Adrenal gland (tissue), 9 donors: ENCODE measurements at regions not wholly inside any gene's neighbourhood (a gene's known extent, or its start where the extent isn't known, plus 50 kb on each side); places are given as distances from the start of the nearest gene placed in this dataset.

Source experiments
- DNase-seq, 7 donors: peaks; one replicate each; pipeline ENCODE4 v3.0.0-alpha.2; 2019 to 2020
- H3K27ac ChIP-seq, 5 donors: fragments of 200-600 bp; sonication (generic) in 4 of 5; 1 replicate in 3 of 5; 2 replicates in 2 of 5; pipeline versions ENCODE4 v1.5.1 to v1.8.0; 2016 to 2020; ENCODE audit warnings: mild to moderate bottlenecking in 1 of 5
- H3K27me3 ChIP-seq: fragments of 200-600 bp; 2 replicates; pipeline ENCODE4 v1.8.0; 2021
- H3K36me3 ChIP-seq, 2 donors: fragments of 200-600 bp; replicated peaks in 1 of 2; 1 replicate in 1 of 2; 2 replicates in 1 of 2; pipeline versions ENCODE4 v1.5.1 to v1.8.0; 2018 to 2022
- H3K4me1 ChIP-seq, 2 donors: fragments of 200-600 bp; replicated peaks in 1 of 2; 1 replicate in 1 of 2; 2 replicates in 1 of 2; pipeline versions ENCODE4 v1.5.1 to v1.8.0; 2018 to 2021
- H3K4me3 ChIP-seq, 4 donors: fragments of 200-600 bp; sonication (generic) in 3 of 4; one replicate each; pipeline ENCODE4 v1.5.1; 2016 to 2018
- H3K9me3 ChIP-seq, 3 donors: fragments of 200-600 bp; sonication (generic) in 1 of 3; replicated peaks in 1 of 3; 1 replicate in 2 of 3; 2 replicates in 1 of 3; pipeline versions ENCODE4 v1.5.1 to v1.8.0; 2016 to 2021
- CTCF ChIP-seq, 6 experiments: fragments of 450-650 bp in 4 of 6; fragments of 200-600 bp in 2 of 6; sonication (generic) in 1 of 6; IDR thresholded peaks; 1 replicate in 5 of 6; 2 replicates in 1 of 6; pipeline versions ENCODE4 v1.5.1 to v1.8.0; 2016 to 2021; ENCODE audit warnings: antibody characterized with exemption in 6 of 6, mild to moderate bottlenecking in 2 of 6, moderate library complexity in 1 of 6
- POLR2A ChIP-seq, 2 donors: fragments of 450-650 bp; IDR thresholded peaks; one replicate each; pipeline ENCODE4 v1.6.1; 2017; ENCODE audit warnings: antibody characterized with exemption in 2 of 2, mild to moderate bottlenecking in 2 of 2, moderate library complexity in 1 of 2
- WGBS, 4 donors: extraction: QIAGEN DNeasy Blood & Tissue Kit in 2 of 4; methylation state at CpG; one replicate each; pipeline versions ENCODE4 v1.1.5 to v1.1.7; 2013 to 2017; 5-methylcytosine and 5-hydroxymethylcytosine counted together
- intact Hi-C, 2 donors: fragments of 100-400 bp; cut with DNase I; formaldehyde crosslinking; loops; one replicate each; pipeline versions ENCODE4 v1.14.1 to v1.15.0; 2022 to 2023
- donor health status: healthy with polysubstance abuse.
- donor health status: Bipolar disorder and iron deficiency.
- donor health status: DM: yes; HTN: yes; CAD: no.
- donor health status: DM: no; HTN: no; CAD: no.
- donor health status: DM: no; HTN: no; CAD: no.

- no peaks in the 10 kb centered on the region for H3K9me3 ChIP-seq
- intact Hi-C loops, result no loop called here
- DNase-seq, result no peak
- H3K4me1 ChIP-seq, result no peaks in the 10 kb centered on the region
- no peak for TF ChIP-seq POLR2A (IDR thresholded peaks at IDR 0.05)
- no peak for TF ChIP-seq CTCF (IDR thresholded peaks at IDR 0.05)
- WGBS, 4 donors, result 76 to 82% (median 77%) methylated on average over 5 of the region's 5 CpGs
- no peaks in the 10 kb centered on the region for H3K27me3 ChIP-seq
- H3K36me3 ChIP-seq, result no peaks in the 10 kb centered on the region
- H3K4me3 ChIP-seq, result no peak overlapping the region
- no peak overlapping the region for H3K27ac ChIP-seq
Observed at GRCh38 chr1:4449972-4450371, 204.4 kb upstream of the AJAP1 start.

GRCh38 chr1:4452701-4453100, 201.7 kb upstream of the AJAP1 start:
- no peak for DNase-seq
- H3K27ac ChIP-seq, result no peak overlapping the region
- H3K27me3 ChIP-seq, result no peaks in the 10 kb centered on the region
- intact Hi-C loops, result no loop called here
- H3K9me3 ChIP-seq, result no peaks in the 10 kb centered on the region
- WGBS, 4 donors, result 52 to 69% (median 63%) methylated on average over 1 of the region's 1 CpG
- no peaks in the 10 kb centered on the region for H3K36me3 ChIP-seq
- H3K4me1 ChIP-seq, result no peaks in the 10 kb centered on the region
- TF ChIP-seq POLR2A (IDR thresholded peaks at IDR 0.05), result no peak
- TF ChIP-seq CTCF (IDR thresholded peaks at IDR 0.05), result no peak
- H3K4me3 ChIP-seq, result no peak overlapping the region

- H3K27me3 ChIP-seq, result no peaks in the 10 kb centered on the region
- no peak for DNase-seq
- no peaks in the 10 kb centered on the region for H3K9me3 ChIP-seq
- TF ChIP-seq POLR2A (IDR thresholded peaks at IDR 0.05), result no peak
- TF ChIP-seq CTCF (IDR thresholded peaks at IDR 0.05), result no peak
- no peak overlapping the region for H3K4me3 ChIP-seq
- no peak overlapping the region for H3K27ac ChIP-seq
- 45 to 87% (median 80%) methylated on average over 2 to 5 of the region's 5 CpGs for WGBS, 4 donors
- H3K4me1 ChIP-seq, result no peaks in the 10 kb centered on the region
- intact Hi-C loops, result no loop called here
- no peaks in the 10 kb centered on the region for H3K36me3 ChIP-seq
Observed at GRCh38 chr1:4460052-4460451, 194.4 kb upstream of the AJAP1 start.

- H3K36me3 ChIP-seq, result no peaks in the 10 kb centered on the region
- no peak for DNase-seq
- H3K4me3 ChIP-seq, result no peak overlapping the region
- intact Hi-C loops, result no loop called here
- TF ChIP-seq CTCF (IDR thresholded peaks at IDR 0.05) (no peak), POLR2A (IDR thresholded peaks at IDR 0.05) (no peak)
- no peaks in the 10 kb centered on the region for H3K4me1 ChIP-seq
- H3K27ac ChIP-seq, result no peak overlapping the region
- WGBS, 4 donors, result 81 to 84% (median 82%) methylated on average over 11 to 14 of the region's 14 CpGs
- no peaks in the 10 kb centered on the region for H3K9me3 ChIP-seq
- H3K27me3 ChIP-seq, result no peaks in the 10 kb centered on the region
Observed at GRCh38 chr1:4460651-4461050, 193.8 kb upstream of the AJAP1 start.
